GM18508 (cell line): ENCODE measurements at regions not wholly inside any gene's neighbourhood (a gene's known extent, or its start where the extent isn't known, plus 50 kb on each side); places are given as distances from the start of the nearest gene placed in this dataset.

ENCODE experiments used
- ATAC-seq: cut with Tn5 transposase; IDR thresholded peaks from one replicate; pipeline ENCODE4 v1.9.1; 2021; ENCODE audit warnings: moderate number of reproducible peaks; ENCODE audit not compliant: insufficient read depth, unreplicated experiment

GRCh38 chr16:13540771-13541170, 379.2 kb upstream of the ERCC4 start:
- no peak for ATAC-seq

GRCh38 chr16:13542284-13542683, 377.7 kb upstream of the ERCC4 start:
- ATAC-seq = no peak

- ATAC-seq = no peak
Measured at GRCh38 chr16:13543850-13544249, 376.1 kb upstream of the ERCC4 start.

- ATAC-seq = no peak
Measured at GRCh38 chr16:13545271-13545670, 374.7 kb upstream of the ERCC4 start.

- no peak for ATAC-seq
Measured at GRCh38 chr16:13550254-13550653, 369.7 kb upstream of the ERCC4 start.

- no peak for ATAC-seq
Measured at GRCh38 chr16:13552062-13552959, 367.6 kb upstream of the ERCC4 start.

- no peak for ATAC-seq
Measured at GRCh38 chr16:13552960-13553257, 367.0 kb upstream of the ERCC4 start.

GRCh38 chr16:13553453-13553985, 366.4 kb upstream of the ERCC4 start:
- ATAC-seq = no peak

- no peak for ATAC-seq
Measured at GRCh38 chr16:13554005-13554404, 365.9 kb upstream of the ERCC4 start.

- ATAC-seq = no peak
Measured at GRCh38 chr16:13554643-13555042, 365.3 kb upstream of the ERCC4 start.

- no peak for ATAC-seq
Measured at GRCh38 chr16:13557418-13557817, 362.5 kb upstream of the ERCC4 start.

- no peak for ATAC-seq
Measured at GRCh38 chr16:13558752-13559151, 361.2 kb upstream of the ERCC4 start.

GRCh38 chr16:13559624-13560023, 360.3 kb upstream of the ERCC4 start:
- ATAC-seq = no peak

- no peak for ATAC-seq
Measured at GRCh38 chr16:13560151-13560550, 359.8 kb upstream of the ERCC4 start.

GRCh38 chr16:13561291-13562070, 358.5 kb upstream of the ERCC4 start:
- no peak for ATAC-seq

- ATAC-seq = no peak
Measured at GRCh38 chr16:13568803-13569202, 351.2 kb upstream of the ERCC4 start.

- no peak for ATAC-seq
Measured at GRCh38 chr16:13569986-13570385, 350.0 kb upstream of the ERCC4 start.

- ATAC-seq = no peak
Measured at GRCh38 chr16:13571036-13571435, 348.9 kb upstream of the ERCC4 start.

- no peak for ATAC-seq
Measured at GRCh38 chr16:13573903-13574302, 346.1 kb upstream of the ERCC4 start.

- no peak for ATAC-seq
Measured at GRCh38 chr16:13586051-13586450, 333.9 kb upstream of the ERCC4 start.

GRCh38 chr16:13587181-13587580, 332.8 kb upstream of the ERCC4 start:
- no peak for ATAC-seq
